ENCODE measurements at regions not wholly inside any gene's neighbourhood (a gene's known extent, or its start where the extent isn't known, plus 50 kb on each side); places are given as distances from the start of the nearest gene placed in this dataset.

- intact Hi-C loops (cut with micrococcal nuclease) = no loop called here
- Mint-ChIP-seq H3K27ac (no peak overlapping the region), H3K36me3 (peaks cover 0 to 3% of the 10 kb centered on the region in 2 donors), H3K27me3 (ENCODE audit: low read depth in 3 of 3) (peaks cover 0 to 8% (median 6%) of the 10 kb centered on the region in 3 donors), H3K4me1 (peaks cover 11% of the 10 kb centered on the region), H3K9me3 (peaks cover 10 to 29% (median 16%) of the 10 kb centered on the region in 7 donors), H3K4me3 (no peak overlapping the region)
- no CpG with 5 or more reads among the region's 2 CpGs for WGBS (ENCODE audit: insufficient coverage)
- no peak overlapping the region for H3K27ac ChIP-seq (ENCODE audit: low read depth in 1 of 2, low read length in 2 of 2)
- no peak overlapping the region for H2AFZ ChIP-seq (ENCODE audit: insufficient read depth, low read depth, low read length, poor library complexity, severe bottlenecking)
- H3K4me2 ChIP-seq (replicated peaks; ENCODE audit: extremely low read depth, low read length, poor library complexity, severe bottlenecking) = no peak overlapping the region
- no peaks in the 10 kb centered on the region for H3K36me3 ChIP-seq (replicated peaks in 1 of 2; ENCODE audit: control insufficient read depth in 1 of 2, insufficient read depth in 2 of 2, low read length in 2 of 2)
- H3K27me3 ChIP-seq (ENCODE audit: control insufficient read depth in 2 of 2, insufficient read depth in 2 of 2, low read length in 2 of 2) = no peaks in the 10 kb centered on the region
- H3K79me2 ChIP-seq (ENCODE audit: insufficient read depth, low read length) = no peaks in the 10 kb centered on the region
- TF ChIP-seq CTCF (IDR thresholded peaks at IDR 0.05) = no peak
- H4K20me1 ChIP-seq (ENCODE audit: insufficient read depth, low read length) = no peaks in the 10 kb centered on the region
- no peak overlapping the region for H3K9ac ChIP-seq (ENCODE audit: insufficient read depth, low read length, poor library complexity, severe bottlenecking)
- peak in 2 of 3 donors; percentile 14 to 27 for DNase-seq
- H3K4me1 ChIP-seq (ENCODE audit: control insufficient read depth in 1 of 2, insufficient read depth in 2 of 2, low read length in 2 of 2) = peaks cover 0 to 4% of the 10 kb centered on the region in 2 donors
- no peak overlapping the region for H3K4me3 ChIP-seq (replicated peaks in 1 of 3; ENCODE audit: low read depth in 2 of 3, low read length in 3 of 3)
- peaks cover 10 to 12% of the 10 kb centered on the region in 2 donors for H3K9me3 ChIP-seq (replicated peaks in 1 of 2; ENCODE audit: control insufficient read depth in 1 of 2, insufficient read depth in 1 of 2, low read length in 2 of 2)
Measured at GRCh38 chr13:109436841-109437240, 349.5 kb downstream of the IRS2 start.

GRCh38 chr13:109436055-109436622, 350.2 kb downstream of the IRS2 start:
- H2AFZ ChIP-seq (ENCODE audit: insufficient read depth, low read depth, low read length, poor library complexity, severe bottlenecking) = no peak overlapping the region
- Mint-ChIP-seq H3K27ac (no peak overlapping the region), H3K9me3 (peaks cover 10 to 27% (median 17%) of the 10 kb centered on the region in 7 donors), H3K36me3 (peaks cover 0 to 3% of the 10 kb centered on the region in 2 donors), H3K4me3 (no peak overlapping the region), H3K27me3 (ENCODE audit: low read depth in 3 of 3) (peaks cover 0 to 8% (median 6%) of the 10 kb centered on the region in 3 donors), H3K4me1 (peaks cover 11% of the 10 kb centered on the region)
- no peak overlapping the region for H3K4me3 ChIP-seq (replicated peaks in 1 of 3; ENCODE audit: low read depth in 2 of 3, low read length in 3 of 3)
- H3K36me3 ChIP-seq (replicated peaks in 1 of 2; ENCODE audit: control insufficient read depth in 1 of 2, insufficient read depth in 2 of 2, low read length in 2 of 2) = no peaks in the 10 kb centered on the region
- WGBS (ENCODE audit: insufficient coverage) = 96% methylated on average over 6 of the region's 7 CpGs
- no peaks in the 10 kb centered on the region for H3K27me3 ChIP-seq (ENCODE audit: control insufficient read depth in 2 of 2, insufficient read depth in 2 of 2, low read length in 2 of 2)
- peaks cover 11 to 14% of the 10 kb centered on the region in 2 donors for H3K9me3 ChIP-seq (replicated peaks in 1 of 2; ENCODE audit: control insufficient read depth in 1 of 2, insufficient read depth in 1 of 2, low read length in 2 of 2)
- peaks cover 0 to 4% of the 10 kb centered on the region in 2 donors for H3K4me1 ChIP-seq (ENCODE audit: control insufficient read depth in 1 of 2, insufficient read depth in 2 of 2, low read length in 2 of 2)
- H3K79me2 ChIP-seq (ENCODE audit: insufficient read depth, low read length) = no peaks in the 10 kb centered on the region
- intact Hi-C loops (cut with micrococcal nuclease) = no loop called here
- no peak for DNase-seq
- H3K9ac ChIP-seq (ENCODE audit: insufficient read depth, low read length, poor library complexity, severe bottlenecking) = no peak overlapping the region
- no peak for TF ChIP-seq CTCF (IDR thresholded peaks at IDR 0.05)
- H3K4me2 ChIP-seq (replicated peaks; ENCODE audit: extremely low read depth, low read length, poor library complexity, severe bottlenecking) = no peak overlapping the region
- H3K27ac ChIP-seq (ENCODE audit: low read depth in 1 of 2, low read length in 2 of 2) = no peak overlapping the region
- no peaks in the 10 kb centered on the region for H4K20me1 ChIP-seq (ENCODE audit: insufficient read depth, low read length)

Measured in CD14-positive monocyte (primary cell).